ENCODE measurements at regions not wholly inside any gene's neighbourhood (a gene's known extent, or its start where the extent isn't known, plus 50 kb on each side); places are given as distances from the start of the nearest gene placed in this dataset.

GRCh38 chr13:104442536-104442935, 1376.3 kb upstream of the SLC10A2 start:
- DNase-seq: no peak

DNA sequence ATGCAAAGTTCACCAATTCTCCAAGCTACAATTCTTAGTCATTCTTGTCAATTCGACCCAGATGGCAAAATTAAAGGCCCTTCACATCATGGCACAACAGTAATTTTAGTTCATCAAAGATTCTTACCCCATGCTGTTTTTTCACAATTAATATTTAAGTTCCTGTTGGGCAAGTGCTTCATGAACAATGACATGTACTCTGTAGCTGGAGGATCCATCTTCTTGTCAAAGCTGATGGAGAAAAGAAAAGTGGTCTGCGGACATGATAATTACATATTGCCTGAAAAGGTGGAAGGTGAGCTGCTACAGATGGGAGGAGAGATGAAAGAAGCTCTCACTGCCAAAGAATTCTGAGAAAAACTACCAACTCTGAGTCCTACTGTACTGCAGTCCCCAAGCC, 1370.3 kb upstream of the SLC10A2 start:
- no peak for DNase-seq

DNA sequence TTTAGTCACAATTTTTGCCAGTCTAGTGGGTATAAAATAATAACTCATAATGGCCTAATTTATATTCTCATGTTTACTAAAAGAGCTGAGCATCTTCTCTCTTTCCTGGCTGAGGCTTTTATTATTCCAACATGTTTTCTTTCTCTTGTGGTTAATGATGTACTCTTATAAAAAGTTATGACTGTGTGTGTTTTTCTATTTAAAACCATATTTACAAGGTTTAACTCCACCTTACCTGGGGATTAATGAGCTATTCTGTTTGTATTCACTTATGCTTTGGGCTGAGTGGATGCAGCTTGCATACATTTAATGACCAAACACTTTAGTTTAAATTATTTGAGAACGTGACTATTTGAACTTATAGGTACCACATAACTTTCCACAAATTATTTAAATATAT, 1365.7 kb upstream of the SLC10A2 start:
- DNase-seq: no peak

- peak; percentile 19 for DNase-seq
Measured at GRCh38 chr13:104426435-104426834, 1360.2 kb upstream of the SLC10A2 start.

DNA sequence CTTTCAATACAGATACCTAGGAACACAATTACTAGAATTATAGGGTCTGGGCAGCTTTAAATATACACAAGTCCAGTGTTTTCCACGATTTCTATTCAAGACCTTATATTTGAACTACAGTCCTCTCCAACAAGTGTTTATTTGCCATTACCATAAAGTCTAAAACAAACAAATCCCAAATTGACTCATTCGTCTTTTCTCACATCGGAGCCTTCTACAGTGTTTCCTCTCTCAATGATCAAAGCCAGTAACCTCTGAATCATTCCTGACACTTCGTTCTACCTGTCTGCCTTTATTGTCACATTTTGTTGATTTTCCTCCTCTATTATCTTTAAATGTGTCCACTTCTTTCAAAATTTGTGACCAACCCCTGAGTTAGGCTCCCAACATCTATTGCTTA, 1356.5 kb upstream of the SLC10A2 start:
- no peak for DNase-seq

GRCh38 chr13:104416973-104417372, 1350.8 kb upstream of the SLC10A2 start:
- no peak for DNase-seq

DNA sequence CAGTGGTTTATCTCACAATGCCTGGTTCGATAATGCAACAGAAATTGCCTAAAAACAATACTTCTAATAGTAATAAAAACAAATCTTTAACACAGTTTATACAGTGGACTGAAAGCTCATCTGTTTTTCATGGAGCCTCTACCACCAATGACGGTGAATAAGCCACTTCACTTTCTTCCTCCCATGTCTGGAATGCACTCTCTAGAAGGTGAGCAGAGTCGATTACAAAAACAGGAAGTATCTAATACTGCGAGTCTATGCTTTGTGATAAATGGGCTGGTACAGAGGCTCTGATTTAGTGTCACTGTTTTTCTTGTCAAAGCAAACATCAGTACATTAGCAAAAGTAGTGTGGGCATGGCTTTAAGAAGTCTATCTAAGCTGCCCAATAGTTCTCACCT, 1348.6 kb upstream of the SLC10A2 start:
- no peak for DNase-seq

DNA sequence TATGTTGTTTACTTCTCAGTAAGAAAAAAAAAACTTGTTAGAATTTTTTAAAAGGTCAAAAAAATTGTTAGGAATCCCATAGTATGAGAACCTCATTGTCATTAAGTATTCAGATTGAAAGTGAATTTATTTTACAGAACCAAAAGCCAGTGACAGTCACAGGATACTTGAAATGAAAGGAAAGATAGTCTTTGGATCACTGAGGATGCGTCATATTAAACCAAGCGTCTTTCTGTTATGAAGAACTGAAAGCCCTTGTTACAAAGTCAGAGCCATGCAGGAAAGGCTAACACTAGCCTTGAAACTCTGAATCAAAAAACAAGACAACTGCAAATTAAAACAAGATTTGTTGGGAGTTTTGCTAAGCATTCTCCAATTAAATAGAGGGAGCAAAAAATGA, 1348.0 kb upstream of the SLC10A2 start:
- DNase-seq: no peak

GRCh38 chr13:104411141-104411765, 1345.0 kb upstream of the SLC10A2 start:
- DNase-seq: no peak

- DNase-seq: peak; percentile 71
Measured at GRCh38 chr13:104408733-104409132, 1342.5 kb upstream of the SLC10A2 start.

GRCh38 chr13:104404325-104404724, 1338.1 kb upstream of the SLC10A2 start:
- no peak for DNase-seq

GRCh38 chr13:104389691-104390090, 1323.5 kb upstream of the SLC10A2 start:
- DNase-seq: no peak

GRCh38 chr13:104387510-104387909, 1321.3 kb upstream of the SLC10A2 start:
- DNase-seq: no peak

DNA sequence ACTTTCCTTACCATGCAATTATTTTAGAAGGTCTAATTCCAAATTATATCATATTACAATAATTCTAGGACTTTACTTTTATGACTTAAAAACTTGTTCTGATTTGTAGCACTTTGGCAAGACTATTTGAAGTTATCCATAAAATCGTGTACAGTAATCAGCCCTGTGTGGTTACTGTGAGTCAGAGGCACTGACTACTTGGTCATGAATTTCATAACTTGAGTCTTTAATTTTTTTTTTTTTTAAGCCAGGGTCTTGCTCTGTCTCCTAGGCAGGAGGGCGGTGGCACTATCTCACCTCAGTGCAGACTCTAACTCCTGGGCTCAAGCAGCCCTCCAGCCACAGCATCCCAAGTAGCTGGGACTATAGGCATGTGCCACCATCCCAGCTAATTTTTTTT, 1319.2 kb upstream of the SLC10A2 start:
- peak; percentile 78 for DNase-seq

GRCh38 chr13:104382951-104383350, 1316.7 kb upstream of the SLC10A2 start:
- DNase-seq: peak; percentile 47

DNA sequence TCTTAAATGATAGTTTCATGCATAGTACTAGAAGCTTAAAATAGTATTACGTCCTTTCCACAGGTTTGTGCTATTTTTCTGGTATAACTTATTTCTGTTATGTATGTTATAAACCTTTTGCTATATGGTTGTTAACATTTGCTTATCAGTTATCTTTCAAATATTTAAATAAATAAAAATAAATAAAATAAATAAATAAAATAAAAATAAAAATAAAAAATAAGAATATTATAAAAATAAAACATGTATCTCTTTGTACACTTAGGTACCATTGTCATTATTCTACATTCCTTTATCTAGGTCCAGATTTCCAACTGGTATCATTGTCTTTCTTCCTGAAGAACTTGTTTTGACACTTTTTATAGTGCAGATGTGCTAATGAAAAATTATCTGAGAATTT, 1310.4 kb upstream of the SLC10A2 start:
- DNase-seq: no peak

DNA sequence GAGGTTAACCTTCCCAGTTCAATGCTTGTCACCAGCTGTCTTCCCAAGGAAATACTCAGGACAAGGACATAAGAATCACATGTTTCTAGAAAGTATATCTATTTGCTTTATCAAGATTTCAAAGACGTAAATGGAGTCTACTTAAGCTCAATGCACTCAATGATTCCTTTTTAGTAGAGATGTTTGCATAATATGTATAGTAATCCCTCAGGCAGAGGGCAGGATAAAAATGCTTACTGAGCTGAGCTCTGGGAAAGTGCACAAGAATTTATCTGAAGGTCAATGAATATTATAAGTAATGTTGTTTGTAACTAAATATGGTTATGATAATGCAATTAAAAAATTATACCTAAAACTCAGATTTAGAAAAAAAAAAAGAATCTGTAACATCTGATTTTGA, 1309.4 kb upstream of the SLC10A2 start:
- no peak for DNase-seq

- peak; percentile 96 for DNase-seq
Measured at GRCh38 chr13:104372095-104372655, 1306.0 kb upstream of the SLC10A2 start.

DNA sequence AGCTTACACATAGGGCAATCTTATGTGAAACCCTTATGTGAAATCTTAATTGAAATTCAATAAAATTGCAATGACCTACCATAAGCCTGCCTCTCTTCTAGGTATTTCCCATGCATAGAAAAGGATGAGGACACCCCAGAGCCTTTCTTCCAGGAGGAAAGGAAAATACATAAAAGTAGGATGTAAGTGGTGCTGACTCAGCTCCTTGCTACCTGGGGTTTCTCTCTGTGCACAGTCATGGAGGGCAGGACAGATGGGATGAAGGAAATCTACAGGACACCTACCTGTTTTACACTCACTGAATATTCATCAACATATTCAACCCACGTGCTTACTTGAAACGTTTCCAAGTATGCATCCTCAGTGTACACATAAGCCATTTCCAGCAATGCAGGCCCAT, 1299.2 kb upstream of the SLC10A2 start:
- DNase-seq: no peak

- no peak for DNase-seq
Measured at GRCh38 chr13:104357672-104358354, 1291.6 kb upstream of the SLC10A2 start.

DNA sequence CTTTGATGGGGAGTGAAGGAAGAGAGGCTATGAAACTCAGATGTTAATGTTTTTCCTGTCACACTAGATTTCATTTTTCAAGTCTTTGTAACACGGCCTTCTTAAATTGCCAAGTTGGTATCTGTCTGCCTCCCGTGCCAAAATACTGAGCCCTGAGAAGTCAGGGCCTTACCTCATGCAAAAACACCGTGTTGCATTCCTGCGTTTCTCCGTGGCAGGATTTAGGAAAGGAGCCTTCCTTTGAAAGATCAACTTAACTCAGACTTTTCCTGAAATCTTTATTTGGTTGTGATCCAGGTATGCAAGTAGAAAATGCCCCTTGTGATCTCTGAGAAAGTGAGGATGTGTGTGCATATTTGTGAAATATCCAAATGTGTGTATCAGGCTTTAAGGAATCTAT, 1291.0 kb upstream of the SLC10A2 start:
- peak; percentile 93 for DNase-seq

DNA sequence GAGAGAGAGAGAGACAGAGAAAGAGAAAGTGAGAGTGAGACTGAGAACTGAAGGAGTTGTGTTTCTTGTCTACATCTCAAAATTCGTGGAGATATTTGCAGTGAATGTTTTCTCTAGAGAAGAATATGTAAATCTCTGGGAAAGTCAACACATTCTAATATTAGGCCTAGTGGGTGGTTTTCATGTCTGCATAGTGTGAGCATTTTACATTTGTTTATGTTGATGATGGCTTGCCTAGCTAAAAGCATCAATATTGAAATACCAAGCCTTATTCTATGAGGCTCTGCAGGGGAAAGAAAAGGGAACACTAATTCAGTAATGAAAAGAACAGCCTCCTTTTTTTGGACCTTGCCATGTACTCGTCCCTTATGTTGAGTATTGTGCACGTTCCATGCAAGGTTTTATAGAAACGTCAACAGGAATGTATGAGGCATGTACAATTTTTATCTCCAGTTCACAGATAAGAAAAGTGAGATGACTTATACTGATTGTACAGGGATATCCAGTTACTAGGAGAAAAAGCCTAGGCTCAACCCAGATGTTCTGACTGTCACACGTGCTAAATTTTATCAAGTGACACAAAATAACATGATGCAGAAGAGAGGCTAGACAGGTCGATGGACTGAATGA, 1288.9 kb upstream of the SLC10A2 start:
- DNase-seq: no peak

DNA sequence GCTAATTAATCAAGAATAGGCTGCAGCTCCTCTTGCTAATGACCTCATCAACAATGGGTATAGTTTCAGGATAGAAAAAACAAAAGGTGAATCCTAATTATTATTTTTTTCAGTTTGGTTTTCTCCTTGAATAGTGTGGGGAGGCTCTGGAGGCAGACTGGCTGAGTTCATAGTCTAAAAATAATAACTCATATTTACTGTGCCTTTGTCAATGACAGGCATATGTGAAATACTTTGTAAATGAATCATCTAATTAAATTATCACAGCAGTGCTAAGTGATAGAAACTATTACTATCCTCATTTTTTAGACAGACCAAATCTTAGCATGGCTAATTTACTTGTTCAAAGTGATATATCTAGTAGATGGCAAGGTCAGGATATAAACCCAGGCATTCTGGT, 1261.0 kb upstream of the SLC10A2 start:
- no peak for DNase-seq

DNA sequence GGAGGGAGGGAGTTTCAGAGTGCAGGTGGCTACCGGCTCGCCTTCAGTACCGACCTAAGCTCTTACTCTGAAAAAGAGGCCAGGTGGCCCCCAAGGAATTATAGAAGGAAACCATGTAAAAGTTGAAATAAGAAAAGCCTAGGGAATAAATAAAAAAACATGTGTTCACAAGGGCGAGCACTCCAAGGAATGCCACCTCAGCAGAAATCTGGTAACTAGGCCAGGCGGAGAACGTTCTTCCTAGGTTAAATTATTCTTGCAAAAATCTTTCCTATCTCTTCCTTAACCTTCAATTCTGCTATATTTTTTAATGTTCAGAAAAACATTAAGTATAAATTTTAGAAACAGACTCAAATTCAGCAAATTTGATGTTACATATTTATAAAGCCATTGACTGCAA, 1260.3 kb upstream of the SLC10A2 start:
- DNase-seq: no peak
